ENCODE measurements at regions not wholly inside any gene's neighbourhood (a gene's known extent, or its start where the extent isn't known, plus 50 kb on each side); places are given as distances from the start of the nearest gene placed in this dataset.
"Not testable (repeated sequence)": the region's sequence is repeated elsewhere in the genome, so short reads cannot be mapped to it uniquely, and the experiment has no call there.

- no peaks in the 10 kb centered on the region for H3K36me3 ChIP-seq (ENCODE audit: control insufficient read depth in 2 of 2, insufficient read depth in 2 of 2, low read length in 1 of 2)
- H3K4me1 ChIP-seq (ENCODE audit: control insufficient read depth, insufficient read depth, low read length): no peaks in the 10 kb centered on the region
- ChIA-PET SMC1A (ENCODE audit: uncharacterized antibody, unreplicated experiment) (interaction anchor here (1.3 kb wide), 1 partner anchor 25 kb away, joined by 3 read pairs; no protein-coding TSS in a partner anchor), POLR2A (interaction anchor here (0.7 kb wide), 1 partner anchor 1171 kb away, joined by 3 read pairs; no protein-coding TSS in a partner anchor), RAD21 (ENCODE audit: unreplicated experiment) (no interaction called here), CTCF (interaction anchor here (1.4 kb wide), 1 partner anchor 59 kb away, joined by 3 read pairs; no protein-coding TSS in a partner anchor)
- FAIRE-seq (no peak), ATAC-seq (no peak; the same call in 2 of the 3 replicates), DNase-seq (ENCODE audit: low read depth, low spot score) (no peak)
- H3K27ac ChIP-seq (ENCODE audit: control insufficient read depth, insufficient read depth): no peak overlapping the region
- intact Hi-C loops (cut with micrococcal nuclease; ENCODE audit: unreplicated experiment) (no loop called here), in situ Hi-C loops (cut with MboI) (no loop called here)
- no TSS peak for BruUV-seq (replicated peaks)
- TF ChIP-seq NFYA (IDR thresholded peaks at IDR 0.05; ENCODE audit: borderline replicate concordance, low read depth, low read length) (no peak), E2F8 (IDR thresholded peaks at IDR 0.05; ENCODE audit: low read depth, partially characterized antibody) (no peak), SIN3A (IDR thresholded peaks at IDR 0.05; ENCODE audit: low read depth, low read length) (no peak), IKZF2 (IDR thresholded peaks at IDR 0.05) (no peak), ZBTB40 (IDR thresholded peaks at IDR 0.05; ENCODE audit: borderline replicate concordance) (no peak), MAX (IDR thresholded peaks at IDR 0.05; ENCODE audit: low read depth, low read length) (no peak), SMARCA5 (IDR thresholded peaks at IDR 0.05) (no peak)
- H3K9ac ChIP-seq (ENCODE audit: control insufficient read depth, insufficient read depth, low read length): no peak overlapping the region
- no peak overlapping the region for H3K4me2 ChIP-seq (ENCODE audit: control insufficient read depth, insufficient read depth)
- H4K20me1 ChIP-seq (ENCODE audit: control insufficient read depth, insufficient read depth): no peaks in the 10 kb centered on the region
- no peak overlapping the region for H3K4me3 ChIP-seq
- H2AFZ ChIP-seq (ENCODE audit: control insufficient read depth, low read depth, low read length): no peak overlapping the region
- 9% methylated on average over 6 of the region's 6 CpGs for WGBS (ENCODE audit: insufficient coverage, insufficient replicate concordance, low lambda C conversion rate, missing lambda C conversion rate)
- H3K27me3 ChIP-seq (replicated peaks in 1 of 2; ENCODE audit: control insufficient read depth in 2 of 2, insufficient read depth in 2 of 2, low read length in 1 of 2): no peaks in the 10 kb centered on the region
- H3K9me3 ChIP-seq (replicated peaks; ENCODE audit: control insufficient read depth, insufficient read depth, low read length): no peaks in the 10 kb centered on the region
- H3K79me2 ChIP-seq (ENCODE audit: control insufficient read depth, insufficient read depth, low read length): no peaks in the 10 kb centered on the region
Observed at GRCh38 chrX:50967736-50968135, 57.2 kb downstream of the BMP15 start.

- H3K4me3 ChIP-seq; H3K4me2 ChIP-seq (ENCODE audit: control insufficient read depth, insufficient read depth); H3K27ac ChIP-seq (ENCODE audit: control insufficient read depth, insufficient read depth); RAD21 ChIA-PET (ENCODE audit: unreplicated experiment); CTCF ChIA-PET; BruUV-seq (replicated peaks); DNase-seq (ENCODE audit: low read depth, low spot score); intact Hi-C loops (cut with micrococcal nuclease; ENCODE audit: unreplicated experiment); SMC1A ChIA-PET (ENCODE audit: uncharacterized antibody, unreplicated experiment); FAIRE-seq; H3K9me3 ChIP-seq (replicated peaks; ENCODE audit: control insufficient read depth, insufficient read depth, low read length); H3K9ac ChIP-seq (ENCODE audit: control insufficient read depth, insufficient read depth, low read length); H3K79me2 ChIP-seq (ENCODE audit: control insufficient read depth, insufficient read depth, low read length); H3K27me3 ChIP-seq (replicated peaks in 1 of 2; ENCODE audit: control insufficient read depth in 2 of 2, insufficient read depth in 2 of 2, low read length in 1 of 2); H4K20me1 ChIP-seq (ENCODE audit: control insufficient read depth, insufficient read depth); H3K36me3 ChIP-seq (ENCODE audit: control insufficient read depth in 2 of 2, insufficient read depth in 2 of 2, low read length in 1 of 2); H3K4me1 ChIP-seq (ENCODE audit: control insufficient read depth, insufficient read depth, low read length); H2AFZ ChIP-seq (ENCODE audit: control insufficient read depth, low read depth, low read length); in situ Hi-C loops (cut with MboI); ATAC-seq; POLR2A ChIA-PET: not testable (repeated sequence)
- 8% methylated on average over 7 of the region's 7 CpGs for WGBS (ENCODE audit: insufficient coverage, insufficient replicate concordance, low lambda C conversion rate, missing lambda C conversion rate)
Observed at GRCh38 chrX:50968871-50969635, 58.5 kb downstream of the BMP15 start.

Data from GM12878 (cell line).